IPS-20b (cell line): ENCODE measurements at regions not wholly inside any gene's neighbourhood (a gene's known extent, or its start where the extent isn't known, plus 50 kb on each side); places are given as distances from the start of the nearest gene placed in this dataset.
"Not testable (repeated sequence)": the region's sequence is repeated elsewhere in the genome, so short reads cannot be mapped to it uniquely, and the experiment has no call there.

Experiments
- H3K27ac ChIP-seq: one replicate; pipeline ENCODE4 v1.5.1; 2013; ENCODE audit warnings: low read length
- H3K27me3 ChIP-seq: 2 replicates; pipeline ENCODE4 v1.6.1; 2013; ENCODE audit warnings: mild to moderate bottlenecking, low read length, inconsistent platforms; ENCODE audit not compliant: insufficient read depth
- H3K36me3 ChIP-seq: 2 replicates; pipeline ENCODE4 v1.6.1; 2013; ENCODE audit warnings: low read depth, mild to moderate bottlenecking, inconsistent platforms, low read length, moderate library complexity; ENCODE audit not compliant: insufficient read depth
- H3K4me1 ChIP-seq: 2 replicates; pipeline ENCODE4 v1.6.1; 2013; ENCODE audit warnings: mild to moderate bottlenecking, control low read depth, inconsistent platforms, low read length, moderate library complexity; ENCODE audit not compliant: insufficient read depth
- H3K4me3 ChIP-seq: 2 replicates; pipeline ENCODE4 v1.5.1; 2013; ENCODE audit warnings: mild to moderate bottlenecking, low read length, inconsistent platforms
- H3K9ac ChIP-seq: 2 replicates; pipeline ENCODE4 v1.6.1; 2013; ENCODE audit warnings: low read depth, mild to moderate bottlenecking, inconsistent platforms, low read length, moderate library complexity
- H3K9me3 ChIP-seq: 2 replicates; pipeline ENCODE4 v1.6.1; 2013; ENCODE audit warnings: mild to moderate bottlenecking, low read depth, low read length, inconsistent platforms; ENCODE audit not compliant: insufficient read depth

DNA sequence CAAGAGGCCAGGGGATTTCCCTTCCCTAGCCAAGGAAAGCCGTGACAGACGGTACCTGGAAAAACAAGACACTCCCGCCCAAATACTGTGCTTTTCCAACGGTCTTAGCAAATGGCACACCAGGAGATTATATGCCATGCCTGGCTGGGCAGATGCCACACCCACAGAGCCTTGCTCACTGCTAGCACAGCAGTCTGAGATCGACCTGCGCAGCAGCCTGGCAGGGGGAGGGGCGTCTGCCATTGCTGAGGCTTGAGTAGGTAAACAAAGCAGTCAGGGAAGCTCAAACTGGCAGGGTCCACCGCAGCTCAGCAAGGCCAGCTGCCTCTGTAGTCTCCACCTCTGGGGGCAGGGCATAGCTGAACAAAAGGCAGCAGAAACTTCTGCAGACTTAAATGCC lies 267.7 kb downstream of the GJA1 start:
- not testable (repeated sequence) for H3K4me3 ChIP-seq, H3K27me3 ChIP-seq, H3K36me3 ChIP-seq, H3K27ac ChIP-seq, H3K9ac ChIP-seq, H3K4me1 ChIP-seq
- H3K9me3 ChIP-seq, result peaks cover 12% of the 10 kb centered on the region; the same call in 1 of the 2 replicates

DNA sequence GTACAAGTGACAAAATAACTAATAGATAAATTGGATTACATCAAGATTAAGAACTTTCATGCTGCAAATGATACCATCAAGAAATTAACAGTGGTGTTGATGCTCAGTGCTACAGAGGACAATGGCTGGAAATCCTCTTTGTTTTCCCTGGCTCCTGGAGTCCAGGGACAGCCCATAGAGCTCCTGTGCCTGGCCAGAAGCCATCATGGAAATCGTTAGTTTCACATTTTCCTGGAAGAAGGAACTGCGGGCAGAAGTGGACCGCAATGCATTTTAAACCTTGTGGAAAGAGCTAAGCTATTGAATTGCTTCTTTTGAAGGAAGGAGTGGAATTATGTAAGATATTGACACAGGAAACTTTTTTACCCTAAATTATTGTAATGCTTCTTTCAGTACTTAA lies 276.0 kb downstream of the GJA1 start:
- Histone ChIP-seq H3K27me3 (no peaks in the 10 kb centered on the region), H3K4me3 (no peak overlapping the region), H3K9ac (no peak overlapping the region), H3K27ac (no peak overlapping the region), H3K9me3 (no peaks in the 10 kb centered on the region), H3K4me1 (no peaks in the 10 kb centered on the region), H3K36me3 (no peaks in the 10 kb centered on the region)

DNA sequence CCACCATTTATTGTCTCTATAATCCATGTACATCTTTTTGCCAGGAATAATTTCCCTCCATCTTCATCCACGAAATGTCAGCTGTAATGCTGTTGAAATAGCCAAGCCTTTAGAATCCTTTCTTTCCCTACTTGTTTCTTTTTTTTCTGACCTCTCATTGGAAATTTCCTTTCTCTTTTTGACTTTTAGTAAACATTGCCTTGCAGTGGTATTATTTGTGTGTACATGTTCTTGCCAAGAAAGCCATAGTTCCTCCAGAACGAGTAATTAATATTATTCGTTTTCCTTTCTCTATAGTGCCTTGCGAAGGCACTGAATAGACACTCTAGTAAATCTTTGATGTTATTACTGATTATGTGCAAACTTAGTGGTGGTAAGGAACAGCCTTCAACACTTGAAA lies 282.2 kb downstream of the GJA1 start:
- Histone ChIP-seq H3K36me3 (no peaks in the 10 kb centered on the region), H3K27ac (no peak overlapping the region), H3K4me1 (no peaks in the 10 kb centered on the region), H3K27me3 (no peaks in the 10 kb centered on the region), H3K9ac (no peak overlapping the region), H3K4me3 (no peak overlapping the region), H3K9me3 (peaks cover 6% of the 10 kb centered on the region)

DNA sequence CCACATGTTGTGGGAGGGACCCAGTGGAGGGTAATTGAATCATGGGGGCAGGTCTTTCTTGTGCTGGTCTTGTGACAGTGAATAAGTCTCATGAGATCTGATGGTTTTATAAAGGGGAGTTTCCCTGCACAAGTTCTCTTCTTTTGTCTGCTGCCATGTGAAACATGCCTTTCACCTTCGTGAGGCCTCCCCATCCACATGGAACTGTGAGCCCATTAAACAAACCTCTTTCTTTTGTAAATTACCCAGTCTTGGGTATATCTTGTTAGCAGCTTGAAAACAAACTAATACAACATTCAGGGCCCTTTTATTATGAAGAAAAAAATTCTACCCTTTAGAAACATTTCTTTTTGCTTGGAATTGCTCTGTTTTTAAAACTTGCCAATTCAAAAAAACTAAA lies 285.4 kb downstream of the GJA1 start:
- H3K36me3 ChIP-seq, H3K4me3 ChIP-seq, H3K27me3 ChIP-seq, H3K4me1 ChIP-seq, H3K9ac ChIP-seq, H3K9me3 ChIP-seq, H3K27ac ChIP-seq: not testable (repeated sequence)

DNA sequence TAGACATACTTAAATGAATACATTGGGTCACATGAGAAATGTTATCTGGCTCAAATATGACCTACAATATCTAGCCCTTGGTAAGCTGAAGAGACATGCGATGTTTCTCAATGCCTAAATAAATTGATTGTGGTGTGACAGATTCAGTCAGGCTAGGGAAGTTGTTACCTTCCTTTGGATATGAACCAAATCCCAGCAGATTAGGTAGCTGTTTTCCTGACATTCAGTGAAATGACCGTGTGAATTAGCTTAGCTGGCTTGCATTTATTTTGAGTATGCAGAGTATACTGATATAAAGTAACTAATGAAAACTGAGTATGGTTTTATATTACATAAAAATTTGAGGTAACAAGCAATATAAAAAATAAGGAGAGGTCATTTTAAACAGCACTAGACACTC lies 288.2 kb downstream of the GJA1 start:
- Histone ChIP-seq H3K9ac (no peak overlapping the region), H3K9me3 (peaks cover 6% of the 10 kb centered on the region), H3K27ac (no peak overlapping the region), H3K4me3 (no peak overlapping the region), H3K4me1 (no peaks in the 10 kb centered on the region), H3K27me3 (no peaks in the 10 kb centered on the region), H3K36me3 (no peaks in the 10 kb centered on the region)

DNA sequence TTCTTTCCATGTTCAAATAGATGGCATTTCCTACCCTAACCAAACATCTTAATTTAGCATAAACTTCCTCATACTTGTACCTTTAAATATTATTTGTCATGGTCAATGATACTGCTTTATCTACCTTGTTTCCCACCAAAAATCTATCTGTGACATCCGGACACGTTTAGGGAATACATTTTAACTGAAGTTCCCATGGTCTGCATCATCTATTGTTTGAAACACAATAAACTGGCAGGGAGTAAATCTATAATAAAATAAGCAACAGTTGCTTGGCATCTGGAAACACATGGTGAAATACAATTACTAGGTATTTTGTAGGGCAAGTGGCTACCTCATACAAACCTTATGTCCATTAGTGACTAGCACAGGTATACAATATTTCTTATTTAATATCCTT lies 289.1 kb downstream of the GJA1 start:
- H3K4me1 ChIP-seq, result no peaks in the 10 kb centered on the region
- H3K27me3 ChIP-seq, result no peaks in the 10 kb centered on the region
- no peak overlapping the region for H3K9ac ChIP-seq
- no peaks in the 10 kb centered on the region for H3K36me3 ChIP-seq
- no peak overlapping the region for H3K27ac ChIP-seq
- H3K4me3 ChIP-seq, result no peak overlapping the region
- peaks cover 6% of the 10 kb centered on the region for H3K9me3 ChIP-seq

DNA sequence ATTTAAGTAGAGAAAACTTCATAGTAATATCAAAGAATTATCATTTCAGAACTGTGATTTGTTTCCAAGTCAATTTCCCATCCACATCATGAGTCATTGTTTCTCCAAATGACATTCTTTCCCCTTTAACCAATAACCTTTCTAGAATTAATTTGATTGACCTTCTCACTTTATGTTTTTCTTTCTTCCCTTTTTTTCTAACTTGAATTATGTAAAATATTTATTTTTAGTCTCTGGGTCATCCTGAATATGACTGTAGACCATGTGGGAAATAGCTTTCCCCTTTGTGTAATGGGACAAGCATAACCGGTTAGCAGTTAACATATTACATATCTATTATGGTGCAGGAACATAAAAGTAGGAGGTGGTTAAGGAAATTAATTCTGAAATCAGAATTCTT lies 291.1 kb downstream of the GJA1 start:
- Histone ChIP-seq H3K4me1 (no peaks in the 10 kb centered on the region), H3K9me3 (peaks cover 9% of the 10 kb centered on the region; the same call in 1 of the 2 replicates), H3K27me3 (no peaks in the 10 kb centered on the region), H3K36me3 (no peaks in the 10 kb centered on the region), H3K9ac (no peak overlapping the region), H3K27ac (no peak overlapping the region), H3K4me3 (no peak overlapping the region)

DNA sequence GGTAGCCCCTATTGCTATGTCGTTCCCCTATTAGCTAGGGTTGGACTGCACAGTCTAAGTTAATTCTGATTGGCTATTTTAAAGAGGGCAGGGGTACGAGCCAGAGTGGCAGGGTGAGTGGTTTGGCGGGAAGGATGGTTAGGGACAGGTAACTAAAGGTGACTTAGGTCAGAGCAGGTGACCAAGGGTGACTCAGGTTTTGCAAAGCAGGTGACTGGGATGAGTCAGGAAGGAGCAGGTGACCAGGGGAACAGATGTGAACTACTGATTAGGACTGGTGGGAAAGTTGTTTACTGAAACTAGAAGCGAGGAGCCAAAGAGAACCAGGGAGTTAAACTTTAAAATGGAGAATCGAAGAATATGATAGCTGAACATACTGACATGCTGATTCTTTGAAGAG lies 295.2 kb downstream of the GJA1 start:
- Histone ChIP-seq H3K27me3 (no peaks in the 10 kb centered on the region), H3K27ac (no peak overlapping the region), H3K4me3 (no peak overlapping the region), H3K36me3 (no peaks in the 10 kb centered on the region), H3K4me1 (no peaks in the 10 kb centered on the region), H3K9me3 (peaks cover 9% of the 10 kb centered on the region; the same call in 1 of the 2 replicates), H3K9ac (no peak overlapping the region)

DNA sequence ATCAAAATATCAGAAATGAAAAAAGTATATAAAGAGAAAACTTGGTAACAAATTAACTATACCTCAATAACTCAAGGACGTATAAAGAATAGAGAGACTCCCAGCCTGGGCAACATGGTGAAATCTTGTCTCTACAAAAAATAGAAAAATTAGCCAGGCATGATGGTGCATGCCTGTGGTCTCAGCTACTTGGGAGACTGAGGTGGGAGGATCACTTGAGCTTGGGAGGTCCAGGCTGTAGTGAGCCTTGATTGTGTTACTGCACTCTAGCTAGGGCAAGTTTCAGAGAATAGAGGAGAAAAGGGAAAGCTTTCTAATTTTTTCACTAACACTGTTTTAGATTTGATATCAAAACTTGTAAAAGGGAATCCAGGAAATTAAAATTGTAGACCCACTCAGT lies 295.9 kb downstream of the GJA1 start:
- H3K4me1 ChIP-seq, result no peaks in the 10 kb centered on the region
- H3K4me3 ChIP-seq, result no peak overlapping the region
- H3K27me3 ChIP-seq, result no peaks in the 10 kb centered on the region
- no peaks in the 10 kb centered on the region for H3K36me3 ChIP-seq
- H3K9ac ChIP-seq, result no peak overlapping the region
- H3K9me3 ChIP-seq, result peaks cover 9% of the 10 kb centered on the region; the same call in 1 of the 2 replicates
- H3K27ac ChIP-seq, result no peak overlapping the region

DNA sequence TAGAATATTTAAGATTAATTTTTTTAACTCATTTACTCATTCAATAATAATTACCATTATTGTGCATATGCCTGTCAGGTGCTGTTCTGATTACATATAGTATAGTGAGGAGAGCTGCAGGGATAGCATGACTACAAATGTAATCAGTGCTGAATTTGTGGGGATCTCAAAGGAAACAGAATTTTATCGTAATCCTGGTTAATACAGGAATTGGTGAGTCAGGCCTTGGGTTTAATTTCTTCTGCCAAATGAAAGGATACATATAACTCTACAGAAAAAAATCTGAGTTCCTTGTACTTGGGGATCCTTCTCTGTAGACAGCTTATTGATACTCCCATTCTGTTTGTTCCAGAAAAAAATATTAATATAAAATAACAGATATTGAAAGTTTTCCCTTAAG lies 297.2 kb downstream of the GJA1 start:
- H3K9ac ChIP-seq, result no peak overlapping the region
- H3K27ac ChIP-seq, result no peak overlapping the region
- no peaks in the 10 kb centered on the region for H3K27me3 ChIP-seq
- H3K4me1 ChIP-seq, result no peaks in the 10 kb centered on the region
- no peak overlapping the region for H3K4me3 ChIP-seq
- H3K9me3 ChIP-seq, result peaks cover 9% of the 10 kb centered on the region; the same call in 1 of the 2 replicates
- no peaks in the 10 kb centered on the region for H3K36me3 ChIP-seq

DNA sequence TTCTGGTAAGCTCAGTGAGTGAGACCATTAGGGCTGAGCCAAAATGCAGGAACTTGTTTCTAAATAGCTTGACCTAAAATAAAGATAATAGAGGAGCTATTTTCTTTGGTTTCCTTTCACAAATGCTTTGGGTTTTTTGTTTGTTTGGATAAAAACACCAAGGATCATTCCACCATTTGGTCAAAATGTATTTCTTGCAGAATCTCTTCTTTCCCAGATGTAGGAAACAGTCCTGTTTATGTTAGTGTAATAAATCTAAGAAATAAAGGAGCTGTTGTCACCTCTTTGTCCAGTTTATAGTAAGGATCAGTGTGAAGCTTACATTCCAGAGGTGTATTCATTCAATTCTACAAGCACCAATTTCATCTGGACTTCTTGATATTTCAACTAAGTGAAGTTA lies 297.8 kb downstream of the GJA1 start:
- Histone ChIP-seq H3K9ac (no peak overlapping the region), H3K36me3 (no peaks in the 10 kb centered on the region), H3K9me3 (peaks cover 9% of the 10 kb centered on the region; the same call in 1 of the 2 replicates), H3K4me1 (no peaks in the 10 kb centered on the region), H3K27ac (no peak overlapping the region), H3K27me3 (no peaks in the 10 kb centered on the region), H3K4me3 (no peak overlapping the region)

DNA sequence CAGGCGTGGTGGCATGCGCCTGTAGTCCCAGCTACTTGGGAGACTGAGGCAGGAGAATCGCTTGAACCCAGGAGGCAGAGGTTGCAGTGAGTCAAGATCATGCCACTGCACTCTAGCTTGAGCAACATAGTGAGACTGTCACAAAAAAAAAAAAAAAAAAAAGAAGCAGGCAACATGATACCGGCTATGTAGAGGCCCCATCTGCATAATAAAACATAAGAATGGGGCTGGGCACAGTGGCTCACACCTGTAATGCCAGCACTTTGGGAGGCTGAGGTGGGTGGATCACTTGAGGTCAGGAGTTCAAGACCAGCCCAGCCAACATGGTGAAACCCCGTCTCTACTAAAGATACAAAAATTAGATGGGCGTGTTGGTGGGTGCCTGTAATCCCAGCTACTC lies 304.7 kb downstream of the GJA1 start:
- not testable (repeated sequence) for H3K4me3 ChIP-seq, H3K4me1 ChIP-seq

DNA sequence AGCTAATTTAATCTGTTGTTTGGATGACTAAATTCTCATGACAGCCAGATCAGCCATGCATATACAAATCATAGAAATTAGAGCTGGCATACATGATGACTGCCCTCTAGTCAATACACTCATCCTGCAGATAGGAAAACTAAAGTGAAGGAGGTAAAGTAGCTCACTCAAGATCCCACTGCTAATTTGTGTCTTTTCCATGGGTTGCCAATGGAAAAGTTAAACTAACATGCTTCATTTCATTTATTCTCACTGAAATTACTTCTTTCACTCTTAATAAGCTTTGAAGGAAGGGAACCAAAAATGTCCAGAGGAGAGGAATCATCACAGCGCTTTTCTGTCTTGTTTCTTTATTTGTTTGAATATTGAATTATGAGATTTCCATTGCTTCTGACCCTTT lies 308.2 kb downstream of the GJA1 start:
- Histone ChIP-seq H3K4me1 (no peaks in the 10 kb centered on the region), H3K9me3 (no peaks in the 10 kb centered on the region), H3K36me3 (no peaks in the 10 kb centered on the region), H3K4me3 (no peak overlapping the region), H3K27ac (no peak overlapping the region), H3K27me3 (no peaks in the 10 kb centered on the region), H3K9ac (no peak overlapping the region)

More for the DNA sequence above, 304.7 kb downstream of the GJA1 start:
- not testable (repeated sequence) for H3K9ac ChIP-seq, H3K27ac ChIP-seq, H3K9me3 ChIP-seq, H3K27me3 ChIP-seq, H3K36me3 ChIP-seq
